Trophoblast cell (in vitro differentiated cells and primary cell): ENCODE measurements at regions not wholly inside any gene's neighbourhood (a gene's known extent, or its start where the extent isn't known, plus 50 kb on each side); places are given as distances from the start of the nearest gene placed in this dataset.

ENCODE experiments used
- DNase-seq, 2 donors: peaks; one replicate each; pipeline ENCODE4 v3.0.0-alpha.2; 2016
- H2AFZ ChIP-seq: 2 replicates; pipeline ENCODE4 v1.6.1; 2013; ENCODE audit warnings: low read length, moderate library complexity, mild to moderate bottlenecking; ENCODE audit not compliant: insufficient read depth, poor library complexity
- H2AK5ac ChIP-seq: 2 replicates; pipeline ENCODE4 v1.6.1; 2013; ENCODE audit warnings: mild to moderate bottlenecking, low read length
- H2BK120ac ChIP-seq: 2 replicates; pipeline ENCODE4 v1.6.1; 2013; ENCODE audit warnings: low read length, mild to moderate bottlenecking, moderate library complexity; ENCODE audit not compliant: insufficient read depth, poor library complexity
- H2BK12ac ChIP-seq: 2 replicates; pipeline ENCODE4 v1.6.1; 2013; ENCODE audit warnings: mild to moderate bottlenecking, low read length, moderate library complexity
- H2BK5ac ChIP-seq: 2 replicates; pipeline ENCODE4 v1.6.1; 2013; ENCODE audit warnings: low read length, low read depth, moderate library complexity, mild to moderate bottlenecking; ENCODE audit not compliant: poor library complexity
- H3K14ac ChIP-seq: 2 replicates; pipeline ENCODE4 v1.6.1; 2013; ENCODE audit warnings: mild to moderate bottlenecking, low read length
- H3K18ac ChIP-seq: 2 replicates; pipeline ENCODE4 v1.6.1; 2013; ENCODE audit warnings: mild to moderate bottlenecking, low read length
- H3K23ac ChIP-seq: 2 replicates; pipeline ENCODE4 v1.6.1; 2013; ENCODE audit warnings: low read length
- H3K27ac ChIP-seq: 2 replicates; pipeline ENCODE4 v1.5.1; 2013; ENCODE audit warnings: low read depth, mild to moderate bottlenecking, inconsistent platforms, low read length, moderate library complexity
- H3K27me3 ChIP-seq: 2 replicates; pipeline ENCODE4 v1.6.1; 2013; ENCODE audit warnings: inconsistent platforms, mild to moderate bottlenecking, low read length, moderate library complexity; ENCODE audit not compliant: insufficient read depth
- H3K36me3 ChIP-seq, 2 experiments: 1 replicate in 1 of 2; 2 replicates in 1 of 2; pipeline ENCODE4 v1.6.1; 2013; ENCODE audit warnings: low read length in 2 of 2, mild to moderate bottlenecking in 2 of 2, moderate library complexity in 1 of 2; ENCODE audit not compliant: insufficient read depth in 2 of 2, control insufficient read depth in 1 of 2
- H3K4ac ChIP-seq: 2 replicates; pipeline ENCODE4 v1.6.1; 2013; ENCODE audit warnings: low read depth, mild to moderate bottlenecking, low read length, moderate library complexity
- H3K4me1 ChIP-seq, 2 experiments: 1 replicate in 1 of 2; 2 replicates in 1 of 2; pipeline ENCODE4 v1.6.1; 2013; ENCODE audit warnings: low read length in 2 of 2, mild to moderate bottlenecking in 2 of 2, moderate library complexity in 1 of 2; ENCODE audit not compliant: insufficient read depth in 2 of 2, control insufficient read depth in 1 of 2
- H3K4me2 ChIP-seq: 2 replicates; pipeline ENCODE4 v1.6.1; 2013; ENCODE audit warnings: inconsistent platforms, mild to moderate bottlenecking, low read length, moderate library complexity
- H3K4me3 ChIP-seq: 2 replicates; pipeline ENCODE4 v1.5.1; 2013; ENCODE audit warnings: mild to moderate bottlenecking, low read depth, low read length, inconsistent platforms
- H3K79me1 ChIP-seq: one replicate; pipeline ENCODE4 v1.6.1; 2013; ENCODE audit warnings: low read length
- H3K79me2 ChIP-seq: 2 replicates; pipeline ENCODE4 v1.6.1; 2013; ENCODE audit warnings: low read length, mild to moderate bottlenecking; ENCODE audit not compliant: control insufficient read depth, insufficient read depth, poor library complexity
- H3K9ac ChIP-seq: 2 replicates; pipeline ENCODE4 v1.6.1; 2013; ENCODE audit warnings: mild to moderate bottlenecking, low read length
- H3K9me3 ChIP-seq: 2 replicates; pipeline ENCODE4 v1.6.1; 2013; ENCODE audit warnings: low read depth, mild to moderate bottlenecking, control low read depth, inconsistent platforms, low read length; ENCODE audit not compliant: insufficient read depth
- H4K12ac ChIP-seq: 2 replicates; pipeline ENCODE4 v1.6.1; 2013; ENCODE audit warnings: low read depth, mild to moderate bottlenecking, low read length, moderate library complexity
- H4K8ac ChIP-seq: 2 replicates; pipeline ENCODE4 v1.6.1; 2013; ENCODE audit warnings: low read depth, mild to moderate bottlenecking, low read length, moderate library complexity
- H4K91ac ChIP-seq: one replicate; pipeline ENCODE4 v1.6.1; 2013; ENCODE audit warnings: low read depth, mild to moderate bottlenecking, low read length, moderate library complexity
- WGBS: extraction: QIAGEN DNeasy Blood & Tissue Kit; methylation state at CpG from one replicate; pipeline ENCODE4 v1.1.7; 2013; ENCODE audit warnings: missing lambda C conversion rate; ENCODE audit not compliant: insufficient read length, insufficient coverage; ENCODE audit errors: extremely low coverage; 5-methylcytosine and 5-hydroxymethylcytosine counted together

DNA sequence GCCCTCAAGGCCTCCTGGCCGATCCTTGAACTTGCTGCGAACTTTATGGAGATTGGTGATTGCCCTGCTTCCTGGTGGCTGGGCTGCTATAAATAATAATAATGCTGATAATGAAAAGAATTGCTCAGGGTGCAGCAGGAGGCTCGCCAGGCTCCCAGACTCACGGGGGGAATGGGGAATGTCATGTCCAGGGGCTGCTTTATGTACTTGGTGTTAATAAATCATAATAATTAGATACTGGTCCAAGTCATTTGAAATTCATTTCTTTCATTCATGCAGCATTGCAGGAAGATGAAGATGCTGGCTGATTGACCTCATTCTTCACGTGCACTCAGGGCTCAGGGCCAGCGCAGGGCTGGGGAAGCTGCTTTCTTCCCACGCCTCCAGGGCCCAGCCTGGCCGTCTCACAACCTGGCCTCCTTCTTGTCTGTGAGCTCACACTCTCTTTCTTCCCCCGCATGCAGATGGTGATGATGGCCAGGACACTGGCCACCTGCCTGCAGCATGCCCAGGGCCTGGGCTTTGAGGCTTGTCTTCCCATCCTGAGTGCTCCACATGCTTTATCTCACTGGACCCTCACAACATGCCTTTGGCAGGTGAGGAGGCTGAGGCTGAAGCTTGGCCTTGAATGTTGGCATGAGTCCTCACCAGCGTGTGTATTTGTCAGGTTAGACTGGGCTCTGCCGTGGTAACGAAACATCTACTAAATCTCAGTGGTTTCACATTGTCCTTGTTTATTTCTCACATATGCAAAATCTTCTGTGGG lies 138.4 kb upstream of the TNS3 start:
- Histone ChIP-seq H4K8ac (no peak overlapping the region), H3K23ac (no peak overlapping the region), H3K27ac (no peak overlapping the region), H3K79me1 (peaks cover 17% of the 10 kb centered on the region), H4K12ac (no peak overlapping the region), H2AFZ (no peak overlapping the region), H3K4ac (no peak overlapping the region), H3K9me3 (peaks cover 3% of the 10 kb centered on the region), H3K4me2 (no peak overlapping the region), H2AK5ac (peak overlapping the region; percentile 81), H3K4me3 (no peak overlapping the region), H2BK5ac (no peak overlapping the region), H4K91ac (no peak overlapping the region), H3K79me2 (peaks cover 5% of the 10 kb centered on the region), H3K9ac (no peak overlapping the region), H3K27me3 (no peaks in the 10 kb centered on the region), H2BK120ac (no peak overlapping the region), H3K36me3 (no peaks in the 10 kb centered on the region), H3K4me1 (peaks cover 17 to 23% of the 10 kb centered on the region in 2 experiments), H3K18ac (no peak overlapping the region), H3K14ac (peak overlapping the region; percentile 30), H2BK12ac (peak overlapping the region; percentile 74)
- no CpG with 5 or more reads among the region's 12 CpGs for WGBS
- DNase-seq = peak; percentile 75 to 78

DNA sequence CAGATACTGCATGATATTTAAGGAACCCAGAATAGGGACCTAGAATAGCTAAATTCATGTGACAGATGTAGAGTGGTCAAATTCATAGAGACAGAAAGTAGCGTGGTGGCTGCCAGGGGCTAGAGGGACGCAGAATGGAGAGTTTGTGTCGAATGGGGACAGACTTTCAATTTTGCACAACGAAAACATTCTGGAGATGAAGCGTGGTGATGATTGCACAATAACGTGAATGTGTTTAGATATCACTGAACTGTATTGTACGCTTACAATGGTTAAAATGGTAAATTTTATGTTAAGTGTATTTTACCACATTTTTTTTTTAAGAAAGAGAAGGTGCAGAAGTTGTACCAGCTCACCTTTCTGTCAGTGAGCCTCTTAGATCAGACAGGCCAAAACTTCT lies 137.8 kb upstream of the TNS3 start:
- no peak overlapping the region for H3K4me3 ChIP-seq
- H3K27me3 ChIP-seq = no peaks in the 10 kb centered on the region
- no peak overlapping the region for H2BK120ac ChIP-seq
- no peak overlapping the region for H4K12ac ChIP-seq
- no peak overlapping the region for H2AK5ac ChIP-seq
- no peak overlapping the region for H4K91ac ChIP-seq
- H2BK5ac ChIP-seq = no peak overlapping the region
- no peak overlapping the region for H3K14ac ChIP-seq
- no peak overlapping the region for H3K4ac ChIP-seq
- H2AFZ ChIP-seq = no peak overlapping the region
- H3K18ac ChIP-seq = no peak overlapping the region
- H3K9me3 ChIP-seq = peaks cover 3% of the 10 kb centered on the region
- no CpG with 5 or more reads among the region's 7 CpGs for WGBS
- no peak for DNase-seq
- no peak overlapping the region for H3K27ac ChIP-seq
- peaks cover 5% of the 10 kb centered on the region for H3K79me2 ChIP-seq
- peaks cover 11 to 17% of the 10 kb centered on the region in 2 experiments for H3K4me1 ChIP-seq
- no peak overlapping the region for H3K4me2 ChIP-seq
- H3K79me1 ChIP-seq = peaks cover 12% of the 10 kb centered on the region
- no peaks in the 10 kb centered on the region for H3K36me3 ChIP-seq
- no peak overlapping the region for H3K23ac ChIP-seq
- H2BK12ac ChIP-seq = no peak overlapping the region
- no peak overlapping the region for H4K8ac ChIP-seq
- H3K9ac ChIP-seq = no peak overlapping the region

DNA sequence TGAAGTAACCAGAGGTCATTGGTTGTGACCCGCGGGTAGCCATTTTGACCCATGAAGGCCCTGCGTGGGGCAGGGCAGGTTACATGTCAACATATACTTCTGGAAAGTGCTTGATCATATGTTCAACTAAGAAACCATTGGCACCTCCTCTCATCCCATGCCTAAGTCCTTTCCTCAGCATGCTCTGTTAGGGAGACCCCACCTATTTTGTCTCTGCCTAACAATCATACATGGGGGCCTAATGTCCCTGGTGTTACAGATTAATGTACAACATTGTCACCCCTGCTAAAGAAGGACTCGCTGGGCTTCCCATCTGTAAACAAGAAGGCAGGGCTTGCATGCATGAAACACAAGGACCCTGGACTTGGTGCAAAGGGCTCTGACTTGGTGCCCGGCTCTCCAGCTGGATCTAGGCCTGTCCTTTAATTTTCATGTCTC lies 133.7 kb upstream of the TNS3 start:
- Histone ChIP-seq H3K23ac (no peak overlapping the region), H3K18ac (no peak overlapping the region), H3K14ac (no peak overlapping the region), H3K79me2 (no peaks in the 10 kb centered on the region), H2BK120ac (no peak overlapping the region), H3K79me1 (peaks cover 3% of the 10 kb centered on the region), H2BK5ac (no peak overlapping the region), H3K4me1 (peaks cover 2 to 5% of the 10 kb centered on the region in 2 experiments), H4K12ac (no peak overlapping the region), H2BK12ac (no peak overlapping the region), H3K4me2 (no peak overlapping the region), H3K27ac (no peak overlapping the region), H2AK5ac (no peak overlapping the region), H3K9me3 (no peaks in the 10 kb centered on the region), H4K91ac (no peak overlapping the region), H3K9ac (no peak overlapping the region), H4K8ac (no peak overlapping the region), H2AFZ (no peak overlapping the region), H3K4ac (no peak overlapping the region), H3K36me3 (no peaks in the 10 kb centered on the region), H3K4me3 (no peak overlapping the region), H3K27me3 (no peaks in the 10 kb centered on the region)
- no peak for DNase-seq
- no CpG with 5 or more reads among the region's 5 CpGs for WGBS

DNA sequence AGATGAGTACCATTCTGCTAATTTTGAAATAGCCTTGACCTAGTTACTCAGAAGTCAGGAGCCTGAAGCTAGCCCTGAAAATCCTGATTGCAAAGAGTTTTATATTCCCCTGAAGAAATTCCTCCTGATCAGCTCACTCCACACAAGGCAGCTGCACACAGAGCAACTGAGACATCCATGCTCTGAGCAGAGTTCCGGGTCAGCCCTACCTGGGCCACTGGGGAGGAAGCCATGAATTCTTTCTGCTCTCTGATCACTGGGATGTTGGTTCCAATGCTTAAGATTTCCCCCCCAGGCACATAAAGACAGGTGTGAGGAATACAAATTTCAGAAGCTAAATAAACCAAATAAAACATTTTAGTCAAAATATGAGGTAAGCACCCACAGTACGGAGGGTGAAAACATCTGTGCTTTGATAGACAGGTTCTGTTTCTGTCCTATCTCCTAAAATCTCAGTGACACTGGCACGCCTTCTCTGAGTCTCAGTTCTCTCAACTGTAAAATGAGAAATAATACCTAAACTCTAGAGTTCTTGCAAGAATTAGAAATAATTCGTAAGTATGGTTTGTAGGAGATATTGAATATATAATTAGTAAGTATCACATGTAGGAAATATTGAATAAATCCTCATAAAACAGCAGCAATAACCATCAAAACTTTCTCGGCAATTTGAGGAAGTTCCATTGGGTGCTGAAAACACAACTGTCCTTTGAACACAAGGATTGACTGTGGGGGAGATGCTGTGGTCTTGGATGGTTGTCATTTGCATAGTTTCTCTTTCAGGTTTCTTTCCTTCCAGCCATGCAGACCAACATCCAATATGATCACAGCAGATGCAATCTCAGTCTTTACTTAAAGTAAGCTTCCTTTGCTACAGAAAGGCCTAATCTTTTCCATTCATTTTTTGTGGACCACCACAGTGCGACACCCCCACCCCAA lies 133.0 kb upstream of the TNS3 start:
- Histone ChIP-seq H3K79me2 (no peaks in the 10 kb centered on the region), H3K27ac (no peak overlapping the region)

More for the DNA sequence above, 133.0 kb upstream of the TNS3 start:
- Histone ChIP-seq H3K4me2 (no peak overlapping the region), H3K4me3 (no peak overlapping the region), H4K91ac (no peak overlapping the region), H3K4me1 (peaks cover 4 to 5% of the 10 kb centered on the region in 2 experiments), H3K4ac (no peak overlapping the region), H3K23ac (no peak overlapping the region), H3K9ac (no peak overlapping the region), H3K27me3 (no peaks in the 10 kb centered on the region), H4K12ac (no peak overlapping the region), H2AK5ac (no peak overlapping the region), H3K79me1 (peaks cover 7% of the 10 kb centered on the region), H3K36me3 (no peaks in the 10 kb centered on the region), H3K9me3 (no peaks in the 10 kb centered on the region), H2BK12ac (no peak overlapping the region), H2BK5ac (no peak overlapping the region), H2BK120ac (peak overlapping the region; percentile 29), H3K14ac (no peak overlapping the region), H2AFZ (no peak overlapping the region), H4K8ac (no peak overlapping the region), H3K18ac (no peak overlapping the region)
- no peak for DNase-seq
- WGBS = no CpG with 5 or more reads among the region's 6 CpGs
